Osteoblast (primary cell): ENCODE measurements at regions not wholly inside any gene's neighbourhood (a gene's known extent, or its start where the extent isn't known, plus 50 kb on each side); places are given as distances from the start of the nearest gene placed in this dataset.

Source experiments
- DNase-seq: peaks from one replicate; pipeline ENCODE4 v3.0.0; 2011; ENCODE audit warnings: low spot score, mixed read lengths; ENCODE audit not compliant: insufficient read length; ENCODE audit errors: missing footprints
- H2AFZ ChIP-seq: 2 replicates; pipeline ENCODE4 v1.6.0; 2011; ENCODE audit warnings: mild to moderate bottlenecking, low read length
- H3K27ac ChIP-seq: 2 replicates; pipeline ENCODE4 v1.5.1; 2011; ENCODE audit warnings: mild to moderate bottlenecking, low read depth, low read length, moderate library complexity
- H3K27me3 ChIP-seq: 2 replicates; pipeline ENCODE4 v1.6.0; 2012; ENCODE audit warnings: mild to moderate bottlenecking, control low read depth, inconsistent platforms, low read length, moderate library complexity; ENCODE audit not compliant: insufficient read depth
- H3K36me3 ChIP-seq: 2 replicates; pipeline ENCODE4 v1.5.1; 2011; ENCODE audit warnings: mild to moderate bottlenecking, low read length, control low read depth, moderate library complexity; ENCODE audit not compliant: insufficient read depth
- H3K4me1 ChIP-seq: 2 replicates; pipeline ENCODE4 v1.5.1; 2011; ENCODE audit warnings: mild to moderate bottlenecking, low read length, control low read depth, moderate library complexity; ENCODE audit not compliant: insufficient read depth
- H3K4me2 ChIP-seq: 2 replicates; pipeline ENCODE4 v1.6.0; 2011; ENCODE audit warnings: mild to moderate bottlenecking, low read length; ENCODE audit not compliant: insufficient read depth
- H3K4me3 ChIP-seq: fragments of 200-600 bp; sonication (generic); 3 replicates; pipeline ENCODE4 v1.5.1; 2012; ENCODE audit warnings: mild to moderate bottlenecking, low read length, inconsistent platforms; ENCODE audit not compliant: insufficient read depth
- H3K79me2 ChIP-seq: 2 replicates; pipeline ENCODE4 v1.6.0; 2012; ENCODE audit warnings: mild to moderate bottlenecking, low read length, control low read depth, inconsistent platforms; ENCODE audit not compliant: insufficient read depth
- H3K9me3 ChIP-seq: 2 replicates; pipeline ENCODE4 v1.5.1; 2011; ENCODE audit warnings: low read depth, low read length, control low read depth
- H4K20me1 ChIP-seq: 2 replicates; pipeline ENCODE4 v1.6.0; 2012; ENCODE audit warnings: mild to moderate bottlenecking, low read length, control low read depth; ENCODE audit not compliant: insufficient read depth
- CTCF ChIP-seq: IDR thresholded peaks from 2 replicates; pipeline ENCODE4 v1.5.1; 2011; ENCODE audit warnings: mild to moderate bottlenecking, low read depth, low read length, moderate library complexity; ENCODE audit errors: extremely low read depth

GRCh38 chr16:9205661-9206060 is 114.2 kb downstream of the HAPSTR1 start:
- Histone ChIP-seq H3K79me2 (no peaks in the 10 kb centered on the region), H3K27ac (no peak overlapping the region), H3K27me3 (no peaks in the 10 kb centered on the region), H3K4me2 (no peak overlapping the region), H3K4me1 (no peaks in the 10 kb centered on the region), H3K9me3 (no peaks in the 10 kb centered on the region), H4K20me1 (no peaks in the 10 kb centered on the region), H3K4me3 (no peak overlapping the region), H2AFZ (no peak overlapping the region), H3K36me3 (no peaks in the 10 kb centered on the region)
- no peak for TF ChIP-seq CTCF
- DNase-seq: no peak

GRCh38 chr16:9206156-9206555 is 114.7 kb downstream of the HAPSTR1 start:
- no peak for TF ChIP-seq CTCF
- Histone ChIP-seq H3K27ac (no peak overlapping the region), H3K27me3 (no peaks in the 10 kb centered on the region), H3K9me3 (no peaks in the 10 kb centered on the region), H3K79me2 (no peaks in the 10 kb centered on the region), H3K4me3 (no peak overlapping the region), H2AFZ (no peak overlapping the region), H3K36me3 (no peaks in the 10 kb centered on the region), H4K20me1 (no peaks in the 10 kb centered on the region), H3K4me1 (no peaks in the 10 kb centered on the region), H3K4me2 (no peak overlapping the region)
- DNase-seq: no peak

- no peaks in the 10 kb centered on the region for H4K20me1 ChIP-seq
- H3K4me1 ChIP-seq: no peaks in the 10 kb centered on the region
- no peaks in the 10 kb centered on the region for H3K79me2 ChIP-seq
- H3K27me3 ChIP-seq: no peaks in the 10 kb centered on the region
- H3K4me3 ChIP-seq: no peak overlapping the region
- no peaks in the 10 kb centered on the region for H3K9me3 ChIP-seq
- H2AFZ ChIP-seq: no peak overlapping the region
- H3K27ac ChIP-seq: no peak overlapping the region
- TF ChIP-seq CTCF: no peak
- H3K4me2 ChIP-seq: no peak overlapping the region
- no peak for DNase-seq
- H3K36me3 ChIP-seq: no peaks in the 10 kb centered on the region
Observed at GRCh38 chr16:9212621-9213020, 121.2 kb downstream of the HAPSTR1 start.

- no peak overlapping the region for H3K4me3 ChIP-seq
- H4K20me1 ChIP-seq: no peaks in the 10 kb centered on the region
- no peaks in the 10 kb centered on the region for H3K9me3 ChIP-seq
- DNase-seq: no peak
- H3K27me3 ChIP-seq: no peaks in the 10 kb centered on the region
- H3K79me2 ChIP-seq: no peaks in the 10 kb centered on the region
- no peak overlapping the region for H3K4me2 ChIP-seq
- H3K4me1 ChIP-seq: no peaks in the 10 kb centered on the region
- no peak for TF ChIP-seq CTCF
- no peaks in the 10 kb centered on the region for H3K36me3 ChIP-seq
- H3K27ac ChIP-seq: no peak overlapping the region
- H2AFZ ChIP-seq: no peak overlapping the region
Observed at GRCh38 chr16:9219813-9220212, 128.4 kb downstream of the HAPSTR1 start.
